HG03442 (cell line): ENCODE measurements at regions not wholly inside any gene's neighbourhood (a gene's known extent, or its start where the extent isn't known, plus 50 kb on each side); places are given as distances from the start of the nearest gene placed in this dataset.

Experiments
- ATAC-seq: cut with Tn5 transposase; IDR thresholded peaks from one replicate; pipeline ENCODE4 v1.9.1; 2021; ENCODE audit warnings: mild to moderate bottlenecking, moderate library complexity; ENCODE audit not compliant: unreplicated experiment

DNA sequence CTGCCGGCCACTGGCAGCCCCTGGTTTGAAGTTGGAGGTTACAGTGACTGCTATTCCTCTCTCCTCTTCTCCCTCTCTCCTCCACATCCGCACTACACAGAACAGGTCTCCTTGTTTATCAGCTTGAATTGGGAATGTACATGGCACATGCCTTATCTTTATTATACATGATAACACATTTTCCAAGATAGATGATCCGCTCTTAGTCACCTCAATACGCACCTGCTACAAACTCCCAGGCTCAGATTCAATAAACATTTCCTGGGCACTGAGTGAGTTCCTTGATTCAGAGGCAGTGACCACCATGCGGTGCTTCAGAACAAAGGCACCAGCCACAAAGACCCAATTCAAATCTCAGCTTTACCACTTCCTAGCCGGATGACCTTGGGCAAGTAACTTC is 227.7 kb downstream of the TSHZ3 start:
- no peak for ATAC-seq

GRCh38 chr19:31120952-31121351 is 228.3 kb downstream of the TSHZ3 start:
- no peak for ATAC-seq

GRCh38 chr19:31119951-31120690 is 229.1 kb downstream of the TSHZ3 start:
- no peak for ATAC-seq

DNA sequence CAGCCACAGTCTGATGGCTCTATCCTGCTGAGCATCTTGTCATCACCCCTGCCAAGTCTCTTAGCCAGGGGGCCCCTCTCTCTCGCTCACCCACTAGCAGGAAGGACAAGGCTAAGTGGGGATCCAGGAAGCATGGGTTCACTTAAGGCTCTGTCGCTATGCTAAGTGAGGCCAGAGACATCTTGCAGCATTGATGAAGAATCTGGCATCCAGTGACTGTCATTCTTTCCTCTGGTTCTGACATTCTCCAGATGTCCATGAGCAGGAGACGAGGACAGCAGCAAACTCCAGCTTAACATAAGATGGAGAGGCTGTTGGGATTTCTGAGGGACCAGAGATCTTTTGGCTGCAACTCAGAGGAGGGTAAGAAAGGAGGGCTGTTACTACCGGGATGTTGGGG is 230.2 kb downstream of the TSHZ3 start:
- ATAC-seq = no peak

DNA sequence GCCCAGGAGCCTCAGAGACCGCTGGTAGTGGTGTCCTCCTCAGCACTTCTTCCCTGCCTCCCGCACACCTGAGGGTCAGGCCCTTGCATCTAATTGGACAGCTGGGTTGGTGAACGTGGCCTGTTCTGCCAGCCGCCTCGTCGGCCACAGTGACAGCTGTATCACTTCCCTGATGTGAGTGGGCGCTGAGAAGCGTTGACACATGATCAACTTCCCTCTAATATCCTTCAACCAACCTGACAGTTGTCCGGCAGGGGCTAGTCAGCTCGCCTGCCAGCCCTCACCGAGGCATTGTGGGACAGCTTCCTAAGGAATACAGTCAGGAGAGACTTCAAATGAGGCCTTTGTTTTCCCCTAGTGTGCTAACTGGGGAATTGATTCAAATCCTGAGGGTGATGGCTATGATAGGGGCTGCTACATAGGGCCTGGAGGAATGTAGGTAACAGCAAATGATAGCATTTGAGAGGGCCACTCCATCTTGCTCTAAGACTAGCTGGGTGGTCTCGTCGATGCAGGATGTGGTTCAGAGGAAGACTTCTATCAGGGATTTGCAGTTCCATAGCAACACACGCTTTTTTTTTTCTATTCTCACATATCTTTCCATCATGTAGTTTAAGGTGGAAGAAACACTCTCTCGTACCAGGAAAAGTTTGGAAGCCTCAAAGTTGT is 230.8 kb downstream of the TSHZ3 start:
- ATAC-seq = no peak

DNA sequence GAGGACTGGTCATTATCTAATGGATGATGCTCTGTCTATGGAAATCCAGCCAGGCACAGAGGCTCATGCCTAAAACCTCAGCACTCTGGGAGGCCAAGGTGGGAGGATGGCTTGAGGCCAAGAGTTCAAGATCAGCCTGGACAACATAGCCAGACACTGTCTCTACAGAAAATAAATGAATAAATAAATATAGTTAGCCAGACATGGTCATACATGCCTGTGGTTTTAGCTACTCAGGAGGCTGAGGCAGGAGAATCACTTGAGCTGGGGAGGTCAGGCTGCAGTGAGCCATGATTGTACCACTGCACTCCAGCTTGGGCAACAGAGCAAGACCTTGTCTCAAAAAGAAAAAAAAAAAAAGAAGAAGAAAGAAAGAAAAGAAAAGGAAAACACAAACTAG is 234.7 kb downstream of the TSHZ3 start:
- no peak for ATAC-seq

DNA sequence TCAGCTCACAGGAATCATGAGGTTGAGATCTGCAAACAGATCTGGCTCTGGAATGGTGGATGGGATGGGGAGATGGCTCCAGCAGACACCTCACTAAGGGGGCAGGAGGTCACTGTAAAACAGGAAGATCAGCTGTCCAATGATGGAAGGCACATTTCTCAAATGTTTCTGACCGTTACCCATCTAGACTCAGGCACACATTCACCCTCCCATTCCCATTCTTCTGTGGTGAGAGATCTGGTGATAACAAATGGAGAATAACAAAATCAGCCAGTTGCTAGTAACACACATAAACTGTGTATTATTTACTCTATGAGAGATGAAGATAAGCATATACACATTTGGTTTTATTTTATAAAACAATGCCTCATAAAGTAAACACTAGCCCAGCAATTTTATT is 235.9 kb downstream of the TSHZ3 start:
- ATAC-seq = no peak

DNA sequence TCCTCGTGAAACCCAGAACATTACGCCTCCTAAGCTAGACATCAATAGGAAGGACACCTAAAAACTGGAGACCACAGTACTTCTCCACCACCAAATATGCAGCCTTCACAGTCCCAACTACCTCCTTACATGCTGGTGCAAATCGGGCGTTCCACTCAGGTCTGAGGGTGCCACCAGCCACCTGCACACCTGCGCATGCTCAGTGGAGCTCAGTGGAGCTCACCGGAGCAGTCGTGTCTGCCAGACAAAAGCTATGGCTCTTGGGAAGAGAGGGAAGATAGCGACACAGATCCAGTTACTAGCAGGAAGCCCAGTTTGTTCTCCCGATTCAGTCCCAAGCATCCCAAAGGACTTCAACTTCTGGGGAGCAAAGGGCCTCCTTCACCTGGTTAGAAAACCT is 237.1 kb downstream of the TSHZ3 start:
- no peak for ATAC-seq

DNA sequence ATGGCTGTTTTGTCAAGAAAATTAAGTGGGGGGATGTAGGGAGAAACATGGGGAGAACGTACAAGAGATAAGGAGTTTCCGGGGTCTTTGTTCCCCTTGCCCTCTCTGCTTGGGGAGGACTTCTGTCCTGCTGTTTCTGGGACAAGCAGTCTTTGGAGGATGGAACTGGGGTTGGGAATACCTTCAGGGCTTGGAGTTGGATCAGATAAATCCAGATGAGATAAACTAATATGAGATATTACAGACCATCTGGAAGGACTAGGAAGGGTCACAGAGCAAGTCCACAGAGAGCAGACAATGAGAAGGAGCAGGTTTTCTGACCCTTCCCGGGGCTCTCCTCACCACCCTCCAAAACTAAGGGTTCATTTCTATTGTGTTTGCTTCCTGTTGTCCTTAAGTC is 237.5 kb downstream of the TSHZ3 start:
- ATAC-seq = no peak

- no peak for ATAC-seq
These were observed 238.9 kb downstream of the TSHZ3 start for GRCh38 chr19:31110336-31110735.

DNA sequence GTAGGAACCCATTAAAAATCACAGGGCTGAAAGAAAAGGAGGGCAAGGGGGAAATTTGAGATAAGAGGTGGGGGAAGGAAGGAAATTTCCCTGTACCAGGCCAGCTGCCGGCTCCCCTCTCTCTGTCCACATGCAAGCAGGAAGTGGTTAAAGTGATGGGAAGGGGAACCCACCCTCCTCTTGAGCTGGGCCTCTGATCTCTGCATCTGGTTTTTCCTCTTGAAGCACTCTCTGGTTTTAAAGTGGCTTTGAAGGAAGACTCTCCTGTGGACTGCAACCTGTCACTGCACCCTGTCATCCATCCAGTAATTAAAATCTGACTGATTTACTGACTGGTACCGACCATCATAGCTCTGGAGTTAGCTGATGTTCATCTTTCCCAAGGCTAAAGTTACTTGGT is 239.6 kb downstream of the TSHZ3 start:
- ATAC-seq = no peak

GRCh38 chr19:31107096-31107495 is 242.1 kb downstream of the TSHZ3 start:
- no peak for ATAC-seq

DNA sequence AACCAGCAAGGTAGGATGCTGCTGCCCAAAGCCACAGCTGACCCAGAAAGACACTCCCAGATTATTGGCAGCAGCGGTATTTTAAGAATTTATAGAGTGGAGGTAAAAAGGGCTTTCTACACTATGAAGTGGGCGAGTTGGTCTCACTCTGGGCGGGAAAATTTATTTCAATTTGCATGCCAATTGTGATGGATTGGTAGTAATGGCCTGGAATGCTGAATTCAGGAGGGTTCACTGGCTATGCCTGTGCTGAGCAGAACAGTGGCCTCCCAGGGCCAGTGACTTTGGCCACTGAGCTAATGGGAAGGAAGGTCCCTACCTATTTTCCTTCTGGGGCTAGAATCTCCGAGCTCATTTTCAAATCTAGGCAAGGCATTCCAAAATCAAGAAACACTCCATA is 243.5 kb downstream of the TSHZ3 start:
- no peak for ATAC-seq

DNA sequence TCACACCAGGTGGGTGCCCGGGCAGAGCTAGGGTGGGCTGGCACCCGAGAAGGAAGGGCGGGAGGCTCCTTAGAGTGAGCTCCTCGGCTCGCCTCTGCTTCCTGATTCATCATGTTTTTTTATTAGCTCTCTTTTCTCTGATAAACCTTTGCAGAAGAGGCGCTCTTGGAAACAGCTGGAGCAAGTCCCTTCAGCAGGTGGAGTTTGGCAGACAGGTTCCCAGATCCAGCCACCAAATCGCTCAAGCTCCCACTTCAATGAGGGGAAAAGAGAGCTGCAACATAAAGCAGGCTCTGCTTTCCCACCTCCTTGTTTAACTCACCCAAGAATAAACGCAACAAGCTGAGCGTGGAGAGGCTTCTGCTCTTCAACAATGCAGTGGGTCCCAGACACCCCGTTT is 244.8 kb downstream of the TSHZ3 start:
- no peak for ATAC-seq

GRCh38 chr19:31103228-31103627 is 246.0 kb downstream of the TSHZ3 start:
- no peak for ATAC-seq

- ATAC-seq = no peak
These were observed 246.6 kb downstream of the TSHZ3 start for GRCh38 chr19:31102674-31103073.

DNA sequence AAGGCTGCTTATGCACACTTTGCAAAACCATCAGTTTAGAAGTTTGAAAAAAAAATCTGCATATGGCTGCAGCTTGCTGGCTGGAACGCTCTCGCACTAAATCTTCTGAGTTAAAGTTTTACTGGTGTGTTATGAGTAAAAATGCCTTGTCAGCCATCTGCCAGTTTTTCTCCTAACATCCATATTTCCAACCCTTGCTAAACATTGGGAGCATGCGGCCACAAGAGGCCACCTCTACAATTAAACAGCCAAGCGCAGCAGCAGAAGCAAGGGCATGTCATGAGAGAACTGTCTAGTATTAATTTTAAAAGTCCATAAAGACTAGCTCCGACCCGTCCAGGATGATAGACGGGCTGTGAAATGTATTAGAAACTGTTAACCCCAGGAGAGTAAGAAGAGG is 248.3 kb downstream of the TSHZ3 start:
- no peak for ATAC-seq

DNA sequence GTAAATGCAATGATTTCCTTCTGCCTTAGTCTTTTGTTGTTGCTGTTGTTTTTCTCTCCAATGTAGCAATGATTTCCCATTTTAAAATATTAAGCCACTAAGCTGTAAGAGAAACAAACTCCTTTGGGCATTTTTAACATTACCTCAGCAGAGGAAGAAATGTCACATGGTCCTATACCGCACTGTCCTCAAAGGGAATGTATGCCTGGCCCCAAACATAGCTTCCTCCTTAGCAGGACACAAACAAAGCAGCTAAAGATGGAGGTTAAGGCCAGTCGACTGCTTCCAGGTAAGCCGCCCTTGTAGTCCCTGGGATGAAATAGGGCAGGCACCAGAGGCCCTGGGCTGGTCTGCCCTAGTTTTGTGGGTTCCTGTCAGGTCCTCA is 249.0 kb downstream of the TSHZ3 start:
- ATAC-seq = no peak

GRCh38 chr19:31099515-31100205 is 249.6 kb downstream of the TSHZ3 start:
- no peak for ATAC-seq

- ATAC-seq = no peak
These were observed 250.4 kb downstream of the TSHZ3 start for GRCh38 chr19:31098836-31099235.

DNA sequence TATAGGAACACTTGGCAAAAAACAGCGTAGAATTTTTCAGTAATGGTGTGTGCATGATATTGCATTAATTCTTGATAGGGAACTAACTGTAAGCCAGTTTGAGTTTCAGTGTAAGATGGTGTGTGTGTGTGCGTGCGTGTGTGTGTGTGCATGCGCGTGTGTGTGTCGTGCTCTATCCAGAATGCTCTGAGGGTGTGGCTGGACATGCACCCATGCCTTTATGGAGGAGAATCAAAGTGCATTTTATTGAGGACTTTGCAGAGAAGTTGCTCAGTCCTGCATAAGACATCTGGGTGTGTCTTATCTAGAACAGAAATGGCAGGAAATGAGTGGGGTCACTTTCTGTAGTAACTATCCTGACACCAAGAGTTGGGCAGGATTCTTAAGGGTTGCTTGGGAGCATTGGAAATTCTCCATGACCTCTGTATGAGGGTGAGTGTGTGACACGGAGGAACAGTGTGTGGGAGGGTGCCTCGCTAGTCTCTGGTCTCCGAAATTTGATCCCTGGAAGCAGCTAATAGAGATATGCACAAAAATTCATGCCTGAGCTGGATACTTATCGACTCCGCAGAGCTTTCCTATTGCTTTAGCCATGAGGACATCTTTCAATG is 252.2 kb downstream of the TSHZ3 start:
- no peak for ATAC-seq
